NCI-H146 (cell line): ENCODE measurements at regions not wholly inside any gene's neighbourhood (a gene's known extent, or its start where the extent isn't known, plus 50 kb on each side); places are given as distances from the start of the nearest gene placed in this dataset.
A peak's percentile ranks its signal among the peaks of the same experiment; 100 is the strongest.

ENCODE experiments used
- DNase-seq: peaks from one replicate; lab custom pipeline; 2025; lab: John Stamatoyannopoulos, UW

DNA sequence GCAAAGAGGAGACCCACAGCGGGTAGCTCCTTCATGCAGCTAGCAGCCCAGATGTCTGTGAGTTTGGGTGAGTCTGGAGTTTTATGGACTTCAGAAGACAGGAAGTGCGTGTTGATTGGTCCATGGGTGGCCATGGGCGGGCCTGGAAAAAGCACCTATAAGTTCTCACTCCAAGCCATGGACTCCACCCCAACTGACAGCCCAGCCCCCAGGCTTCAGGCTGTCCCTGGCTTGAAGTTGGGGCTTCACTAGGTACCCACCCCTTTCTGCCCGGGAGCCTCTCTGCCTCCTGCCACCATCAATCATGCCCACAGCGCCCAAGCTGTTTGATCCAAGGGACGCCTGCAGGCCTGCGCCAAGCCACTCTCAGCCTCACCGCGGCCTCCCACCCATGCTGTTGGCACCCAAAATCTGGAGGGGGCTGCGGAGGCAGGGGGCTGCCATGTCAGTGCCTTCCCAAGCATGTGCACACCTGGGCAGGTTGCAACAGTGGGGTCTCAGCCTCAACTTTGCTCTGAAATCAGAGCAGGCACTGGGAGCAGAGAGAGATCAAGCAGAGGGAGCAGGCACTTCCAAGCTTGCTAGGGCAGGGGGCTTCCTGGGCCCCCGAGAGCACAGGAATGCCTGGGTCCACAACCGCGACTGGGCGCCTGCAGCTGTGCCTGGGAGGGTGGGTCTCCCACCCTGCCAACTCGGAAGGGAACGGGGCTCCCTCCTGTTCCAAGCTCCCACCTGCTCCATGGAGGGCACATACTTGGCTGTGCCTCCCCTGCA is 1503.7 kb downstream of the CDH11 start:
- DNase-seq: peak; percentile 76

DNA sequence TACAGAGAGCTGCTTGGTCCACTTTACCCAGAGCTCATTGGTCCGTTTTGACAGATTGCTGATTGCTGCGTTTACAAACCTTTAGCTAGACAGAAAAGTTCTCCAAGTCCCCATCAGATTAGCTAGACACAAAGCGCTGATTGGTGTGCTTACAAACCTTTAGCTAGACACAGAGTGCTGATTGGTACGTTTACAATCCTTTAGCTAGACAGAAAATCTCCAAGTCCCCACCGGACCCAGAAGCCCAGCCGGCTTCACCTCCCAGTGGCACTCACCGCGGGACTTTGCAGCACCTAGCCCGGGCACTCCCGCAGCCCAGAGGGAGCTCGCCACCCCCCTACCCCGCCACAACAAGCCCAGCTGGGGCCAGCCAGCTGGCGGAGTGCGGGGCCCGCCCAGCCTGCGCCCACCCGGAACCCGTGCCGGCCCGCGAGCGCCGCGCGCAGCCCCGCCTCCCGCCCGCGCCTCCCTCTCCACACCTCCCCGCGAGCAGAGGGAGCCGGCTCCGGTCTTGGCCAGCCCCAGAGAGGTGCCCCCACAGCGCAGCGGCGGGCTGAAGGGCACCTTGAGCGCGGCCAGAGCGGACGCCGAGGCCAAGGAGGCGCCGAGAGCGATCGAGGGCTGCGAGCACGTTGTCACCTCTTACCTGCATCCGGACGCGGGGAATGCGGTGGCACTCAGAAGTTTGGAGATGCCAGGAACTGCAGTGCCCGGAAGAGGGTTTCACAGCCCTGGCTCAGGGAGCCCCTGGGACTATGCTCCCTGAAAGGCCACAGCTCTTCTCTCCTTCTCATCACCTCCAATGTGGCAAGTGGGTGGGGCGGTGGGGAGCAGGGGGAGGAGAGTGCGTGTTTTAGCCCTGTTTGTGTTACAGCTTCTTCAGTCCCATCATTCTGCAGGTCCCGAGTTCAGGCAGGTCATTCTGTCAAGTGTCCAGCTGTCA is 1504.5 kb downstream of the CDH11 start:
- peak; percentile 55 for DNase-seq

DNA sequence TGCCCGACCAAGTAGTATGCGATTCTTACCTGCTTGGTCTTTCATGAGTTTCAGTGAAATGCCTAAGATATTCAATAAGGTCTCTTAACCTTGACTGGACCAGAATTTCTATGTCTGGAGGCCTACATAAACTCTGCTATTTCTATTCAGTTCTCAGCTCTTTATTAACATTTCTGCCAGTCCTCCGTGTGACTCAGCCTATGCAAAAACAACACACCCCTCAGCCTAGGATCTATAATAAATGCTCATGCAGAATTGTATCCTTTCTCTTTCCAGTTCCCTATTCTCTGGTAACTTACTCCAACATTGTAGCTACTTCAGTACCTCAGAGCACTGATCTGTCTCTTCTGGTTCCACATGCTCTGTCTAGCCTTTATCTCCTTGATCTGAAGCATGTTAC is 1507.4 kb downstream of the CDH11 start:
- DNase-seq: no peak

DNA sequence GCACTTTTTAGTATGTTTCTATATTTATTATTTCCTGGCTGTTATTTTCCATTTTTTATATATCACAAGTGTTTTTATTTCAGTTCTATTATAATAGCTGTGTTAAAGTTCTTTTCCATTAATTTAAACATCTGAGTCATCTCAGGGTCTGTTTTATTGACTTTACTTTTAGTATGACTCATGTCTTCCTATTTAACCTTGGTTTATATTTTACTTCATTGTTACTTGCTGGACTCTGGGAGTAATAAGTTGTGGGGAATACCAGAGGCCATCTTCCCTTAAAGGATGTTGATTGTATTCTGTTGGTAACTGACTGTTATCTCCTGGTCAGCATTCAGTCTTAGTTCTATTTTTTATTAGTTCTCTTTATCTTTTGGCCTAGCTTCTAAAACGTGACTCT is 1508.2 kb downstream of the CDH11 start:
- no peak for DNase-seq

DNA sequence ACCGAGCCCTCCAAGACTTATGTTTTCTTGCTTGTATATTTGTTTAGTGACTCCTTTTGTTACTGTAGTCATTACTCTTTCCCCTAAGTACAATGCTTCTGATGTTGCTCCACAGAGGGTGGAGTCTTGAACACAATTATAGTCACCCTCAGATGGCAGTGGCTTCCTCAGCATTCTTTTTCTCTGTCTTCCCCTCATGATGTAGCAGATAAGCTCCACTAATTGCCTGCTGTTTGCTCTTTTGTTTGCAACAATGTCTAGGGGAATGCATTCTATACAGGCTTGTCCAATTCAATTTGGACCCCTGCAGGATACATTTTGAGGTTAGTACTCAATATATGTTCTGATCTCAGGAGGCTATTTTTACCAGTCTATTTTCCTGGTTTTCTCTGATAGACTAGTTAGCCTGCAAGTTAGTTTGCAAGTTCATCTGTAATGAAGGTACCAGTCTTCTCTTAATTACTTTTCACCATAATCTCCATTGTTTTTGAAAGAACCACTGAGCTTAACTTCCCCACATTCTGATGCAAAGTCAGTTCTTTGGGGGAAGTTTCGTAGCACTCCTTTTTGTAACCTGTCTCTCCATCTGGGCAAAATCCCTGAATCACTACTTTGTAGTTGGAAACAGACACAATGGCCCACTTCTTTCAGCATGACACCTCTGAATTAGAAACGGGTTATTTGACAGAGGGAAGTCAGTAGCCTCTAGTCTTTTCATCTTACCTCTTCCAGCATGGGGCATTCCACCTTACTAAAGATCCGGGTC is 1509.2 kb downstream of the CDH11 start:
- no peak for DNase-seq

DNA sequence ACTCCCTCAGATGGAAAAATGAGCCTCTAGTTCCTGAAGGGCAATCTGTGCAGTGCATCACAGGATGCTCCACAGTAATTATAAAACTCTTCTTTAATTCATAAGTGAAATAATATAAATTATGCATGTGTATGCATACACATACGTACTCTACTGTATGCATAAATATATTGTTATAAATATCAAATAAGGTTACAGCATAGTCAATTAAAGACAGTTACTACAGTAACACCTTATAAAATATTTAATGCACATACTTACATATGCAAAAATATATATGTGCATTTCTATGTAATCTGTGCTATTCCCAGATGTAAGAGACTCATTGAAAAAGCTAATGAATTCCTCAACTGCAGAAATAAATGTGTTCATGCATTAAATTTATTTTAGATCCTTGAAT is 1515.1 kb downstream of the CDH11 start:
- DNase-seq: no peak

DNA sequence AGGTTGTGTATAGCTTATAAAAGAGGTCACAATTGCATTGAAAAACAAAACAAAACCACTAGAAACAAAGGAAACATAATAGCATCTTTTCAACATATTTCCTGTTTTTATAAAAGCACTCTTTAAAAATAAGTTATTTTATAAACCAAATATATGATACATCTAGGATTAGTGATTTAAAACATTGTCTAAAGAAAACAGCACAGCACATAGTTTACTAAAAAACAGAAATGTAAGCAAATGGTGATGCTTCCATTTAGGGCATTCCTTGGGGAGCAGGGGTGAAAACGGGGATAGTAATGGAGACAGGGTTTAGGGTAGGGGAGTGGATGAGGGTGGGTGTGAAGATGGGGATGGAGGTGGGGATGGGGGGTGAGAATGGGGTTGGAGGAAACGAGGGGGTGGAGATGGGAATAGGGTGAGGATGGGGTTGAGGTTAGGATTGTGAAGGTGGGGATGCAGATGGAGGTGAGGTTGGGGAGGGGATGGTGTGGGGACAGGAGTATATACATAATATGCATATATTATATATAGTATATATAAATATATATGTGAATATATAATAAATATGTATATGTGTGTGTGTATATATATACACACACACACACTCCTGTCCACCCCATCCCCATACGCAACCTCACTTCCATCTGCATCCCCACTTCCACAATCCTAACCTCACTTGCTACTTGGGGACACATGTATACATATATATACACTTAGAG is 1519.5 kb downstream of the CDH11 start:
- no peak for DNase-seq

DNA sequence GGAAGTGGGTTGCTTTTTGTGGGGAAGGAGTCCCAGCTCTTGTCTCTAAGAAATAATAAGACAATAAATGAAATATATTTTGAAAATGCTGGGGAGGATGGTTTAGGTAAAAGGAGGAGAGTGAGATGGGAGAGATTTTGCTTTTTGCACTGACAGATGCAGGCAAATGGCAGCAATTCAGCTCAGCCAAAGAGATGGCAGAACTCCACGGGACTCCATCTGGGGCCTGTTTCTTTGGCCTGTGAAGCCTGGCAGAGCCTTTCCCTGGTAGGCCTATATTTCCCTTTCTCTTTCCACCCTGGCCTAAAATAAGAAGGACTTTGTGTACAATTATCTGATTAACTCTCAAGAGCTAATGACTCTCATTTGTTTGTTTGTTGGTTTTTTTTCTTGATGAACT is 1525.1 kb downstream of the CDH11 start:
- DNase-seq: no peak

DNA sequence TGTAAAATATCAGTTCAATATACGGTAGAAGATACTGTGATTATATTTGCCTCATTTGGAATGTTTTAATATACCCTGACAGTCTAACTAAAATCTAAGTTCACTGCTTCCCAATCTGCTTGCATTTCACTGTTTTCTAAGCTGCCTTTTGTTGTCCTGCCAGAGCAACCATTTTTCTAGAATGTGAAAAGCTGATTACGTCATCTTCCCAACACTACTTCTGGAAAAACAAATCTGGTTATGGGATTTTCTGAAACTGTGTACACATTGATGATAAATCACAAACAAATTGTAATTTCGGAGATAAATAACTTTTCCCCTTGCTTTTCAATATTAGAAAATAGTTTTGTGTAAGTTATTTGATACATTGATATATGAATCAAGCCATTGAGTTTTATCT is 1529.0 kb downstream of the CDH11 start:
- no peak for DNase-seq

DNA sequence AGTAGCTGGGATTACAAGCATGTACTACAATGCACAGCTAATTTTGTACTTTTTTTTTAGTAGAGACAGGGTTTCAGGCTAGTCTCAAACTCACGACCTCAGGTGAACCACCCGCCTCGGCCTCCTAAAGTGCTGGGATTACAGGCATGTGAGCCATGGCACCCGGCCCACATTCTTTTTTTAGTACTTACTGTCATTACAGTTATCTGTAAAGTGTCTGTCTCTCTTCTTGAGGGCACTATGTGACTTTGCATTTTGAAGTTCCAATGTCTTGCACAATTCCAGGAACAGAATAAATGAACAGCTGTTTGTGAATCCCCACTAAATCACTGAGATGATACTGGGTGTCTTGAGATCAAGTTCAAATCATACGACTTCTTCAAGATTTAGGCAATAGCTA is 1540.3 kb downstream of the CDH11 start:
- no peak for DNase-seq

DNA sequence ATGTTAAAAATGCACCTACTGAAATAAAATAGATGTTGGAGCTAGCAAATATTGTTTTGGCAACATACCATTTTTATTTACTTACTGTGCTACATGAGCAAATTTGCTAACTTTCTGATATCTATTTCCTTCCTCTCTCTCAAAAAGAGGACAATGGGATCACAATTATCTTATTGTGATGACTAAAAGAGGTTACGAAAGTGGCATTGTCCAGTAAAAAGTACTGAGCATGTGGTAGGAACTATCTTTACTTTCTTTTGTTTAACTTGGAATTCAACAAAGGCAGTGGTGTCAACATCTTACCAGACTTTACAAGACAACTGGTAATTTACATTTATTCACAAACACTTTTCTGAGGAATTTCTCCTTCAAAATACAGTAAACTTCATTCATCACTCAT is 1542.6 kb upstream of the CDH8 start:
- DNase-seq: no peak

DNA sequence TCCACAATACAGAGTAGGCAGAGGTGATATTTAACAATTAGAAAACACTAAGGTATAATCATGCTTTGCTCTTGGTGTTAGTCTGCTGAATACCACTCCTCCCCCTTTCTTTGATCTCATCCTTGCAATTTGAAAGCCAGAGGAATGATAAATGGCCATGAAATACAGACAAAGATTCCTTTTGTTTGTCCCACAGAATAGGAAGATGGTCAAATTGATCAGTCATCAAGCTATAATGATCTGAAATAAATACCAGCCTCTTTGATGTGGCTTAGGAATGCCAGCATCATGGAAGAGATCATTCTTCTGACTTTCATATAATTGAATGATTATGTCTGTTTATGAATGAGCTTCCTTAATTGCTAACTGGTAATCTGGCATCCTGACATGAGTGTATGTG is 1541.7 kb upstream of the CDH8 start:
- DNase-seq: peak; percentile 51

DNA sequence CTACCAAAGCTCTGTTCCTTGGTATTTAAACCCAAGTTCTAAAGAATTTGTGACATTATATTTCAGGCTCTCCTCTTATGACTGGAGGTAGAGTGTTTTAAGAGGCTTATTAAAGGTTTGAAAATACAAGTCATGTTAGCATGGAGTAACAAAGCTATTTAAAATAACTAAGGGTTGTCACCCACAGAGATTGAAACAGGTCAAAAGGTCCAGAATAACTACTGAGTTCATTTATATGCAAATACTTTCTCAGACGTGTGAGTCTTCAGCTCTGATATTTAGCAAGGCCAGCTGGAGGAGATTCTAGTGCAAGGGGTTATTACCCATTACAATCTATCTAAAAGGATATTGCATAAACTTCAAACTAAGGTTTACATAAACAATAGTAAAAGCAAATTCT is 1538.8 kb upstream of the CDH8 start:
- DNase-seq: no peak

DNA sequence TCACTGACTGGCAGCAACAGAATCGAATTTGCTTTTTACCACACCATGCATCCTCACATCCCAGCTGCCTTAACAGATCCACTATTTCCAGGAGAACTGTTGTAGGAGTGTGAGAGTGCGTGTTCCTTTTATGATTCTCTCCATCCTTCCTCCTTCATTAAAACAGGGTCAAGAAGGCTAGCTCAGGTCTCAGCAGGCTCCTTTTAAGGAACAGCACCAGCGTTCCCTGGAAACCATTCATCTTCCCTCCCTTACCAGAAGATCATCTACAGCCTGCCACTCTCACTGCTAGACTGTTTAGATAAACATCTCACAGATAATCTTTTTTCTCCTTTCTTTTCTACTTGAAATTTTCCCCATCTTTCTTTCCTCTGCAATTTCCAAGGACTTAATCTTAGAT is 1531.9 kb upstream of the CDH8 start:
- DNase-seq: no peak

DNA sequence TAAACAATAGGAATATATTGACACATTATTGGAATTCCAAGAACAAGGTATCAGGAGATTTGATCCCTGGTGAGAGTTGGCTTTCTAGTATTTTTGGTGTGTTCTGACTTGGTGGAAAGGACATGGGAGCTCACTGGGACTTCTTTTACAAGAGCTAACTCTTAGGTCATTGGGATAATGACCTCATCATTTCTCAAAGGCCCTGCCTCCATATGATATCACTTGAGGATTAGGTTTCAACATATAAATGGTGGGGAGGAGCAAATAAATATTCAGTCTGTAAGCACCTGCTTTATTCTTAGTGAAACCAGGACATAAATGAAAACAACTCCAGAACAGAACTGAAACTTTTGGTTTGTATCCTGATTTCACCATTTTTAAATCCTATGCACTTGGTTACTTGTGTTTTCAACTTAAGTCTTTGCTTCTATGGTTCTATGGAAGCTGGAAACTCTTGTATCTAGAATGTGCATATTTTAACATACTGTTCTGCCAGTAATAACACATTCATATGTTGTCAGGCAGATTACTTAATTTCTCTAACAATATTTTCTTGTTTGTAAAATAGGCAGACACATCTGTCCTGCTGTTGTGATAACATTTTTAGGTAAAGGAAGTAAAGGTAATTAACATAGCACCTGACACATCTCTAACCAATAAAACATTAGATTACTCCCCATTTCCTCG is 1527.7 kb upstream of the CDH8 start:
- no peak for DNase-seq

DNA sequence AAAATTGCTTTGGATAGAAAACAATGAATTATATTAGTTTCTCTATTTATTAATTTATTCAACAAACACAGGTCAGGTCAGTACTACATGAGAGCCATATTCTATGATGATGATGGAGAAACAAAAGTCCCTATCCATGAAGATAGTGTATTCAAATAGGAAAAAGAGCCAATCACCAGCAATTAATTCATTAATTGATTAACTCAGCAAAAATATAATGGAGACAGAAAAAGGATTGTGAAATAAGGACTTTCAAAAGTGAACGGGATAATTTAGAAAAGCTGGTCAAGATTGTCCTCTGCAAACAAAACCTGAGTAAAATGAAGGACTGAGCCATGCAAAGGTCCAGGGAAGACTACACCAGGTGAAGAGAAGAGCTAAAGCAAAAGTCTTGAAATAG is 1517.7 kb upstream of the CDH8 start:
- no peak for DNase-seq

DNA sequence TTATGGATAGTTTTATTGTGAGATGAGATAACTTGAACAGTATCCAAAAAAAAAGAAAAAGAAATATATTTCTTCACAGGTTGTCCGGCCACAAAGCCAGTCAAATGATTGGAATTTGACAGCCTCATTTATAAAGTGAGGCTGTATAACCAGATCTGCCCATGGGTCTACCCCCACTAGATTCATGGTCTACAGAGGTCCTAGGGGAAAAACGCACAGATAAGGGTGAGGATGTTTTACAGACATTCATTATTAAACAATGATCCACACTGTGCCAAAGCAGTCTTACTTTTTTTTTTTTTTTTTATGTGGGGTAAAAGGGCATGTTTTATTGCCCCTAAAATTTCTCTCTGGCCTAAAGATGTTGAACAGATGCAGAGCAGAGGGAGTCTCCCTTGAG is 1503.0 kb upstream of the CDH8 start:
- no peak for DNase-seq

DNA sequence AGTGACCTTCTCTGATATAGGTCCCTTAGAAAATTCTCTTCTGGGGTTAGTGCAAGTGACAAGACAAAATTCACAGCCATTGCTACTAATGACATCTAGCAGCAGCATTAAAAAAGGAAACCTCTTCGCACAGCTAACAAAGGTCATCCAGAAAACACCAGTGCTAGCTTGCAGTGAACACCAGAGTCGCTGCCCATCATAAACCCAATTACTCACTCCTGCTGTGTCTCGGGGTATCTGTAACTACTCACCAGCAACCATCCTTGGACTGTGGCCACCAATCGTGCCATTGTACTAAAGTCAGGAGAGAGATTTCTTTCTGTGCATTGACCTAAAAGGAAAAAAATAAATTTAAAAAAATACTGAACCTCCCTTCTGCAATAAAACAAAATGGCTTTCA is 1494.7 kb upstream of the CDH8 start:
- no peak for DNase-seq

DNA sequence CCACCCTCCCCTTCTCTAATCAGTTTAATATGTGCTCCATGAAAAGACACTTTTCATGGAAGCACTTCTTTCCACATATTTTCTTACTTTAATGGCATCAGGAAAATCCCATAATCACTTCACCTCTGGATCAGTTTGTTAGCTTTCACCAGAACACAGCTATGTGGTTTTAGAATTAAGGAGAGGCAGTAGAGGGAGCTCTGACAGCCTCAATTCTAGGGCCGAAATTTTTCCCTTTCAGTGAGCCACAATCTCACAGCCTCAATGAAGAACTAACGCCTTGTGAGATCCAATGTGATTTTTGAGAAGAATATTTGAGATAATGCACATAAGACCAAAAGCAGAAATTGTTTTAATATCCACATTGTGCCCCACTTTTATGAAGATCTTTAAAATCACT is 1494.0 kb upstream of the CDH8 start:
- no peak for DNase-seq

DNA sequence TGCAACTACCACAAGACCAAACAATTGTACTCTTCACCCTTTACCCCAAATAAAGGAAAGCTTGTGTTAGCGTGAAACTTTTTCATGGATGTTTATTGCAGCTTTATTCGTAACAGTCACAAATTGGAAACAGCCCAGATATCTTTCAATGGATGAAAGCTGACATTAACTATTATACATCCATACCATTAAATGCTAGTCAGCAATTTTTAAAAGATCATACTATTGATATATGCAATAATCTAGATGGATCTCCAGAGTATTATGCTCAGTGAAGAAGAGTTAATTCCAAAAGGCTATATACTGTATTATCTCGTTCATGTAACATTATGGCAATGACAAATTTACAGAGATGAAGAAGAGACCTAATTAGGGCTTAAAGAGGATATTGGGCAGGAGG is 1491.2 kb upstream of the CDH8 start:
- no peak for DNase-seq

DNA sequence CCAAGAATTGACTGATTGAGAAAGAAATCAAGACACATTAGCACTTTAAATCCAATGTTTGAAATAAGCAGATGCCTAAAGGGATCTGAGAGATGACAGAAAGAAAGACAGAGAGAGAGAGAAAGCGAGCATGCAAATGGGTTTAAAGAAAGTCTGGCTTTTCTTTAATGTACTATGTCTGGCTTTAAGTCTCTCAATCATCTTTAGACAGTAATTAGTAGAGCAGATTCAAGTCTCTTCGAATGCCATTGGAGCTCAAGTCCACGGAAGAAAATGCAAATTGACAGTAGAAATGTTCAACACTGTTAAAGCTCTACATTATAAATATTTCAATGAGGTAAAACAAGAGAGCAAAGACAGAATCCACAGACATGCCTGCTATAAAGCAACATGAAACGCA is 1480.2 kb upstream of the CDH8 start:
- no peak for DNase-seq
